ENCODE measurements at regions not wholly inside any gene's neighbourhood (a gene's known extent, or its start where the extent isn't known, plus 50 kb on each side); places are given as distances from the start of the nearest gene placed in this dataset.
"Not testable (repeated sequence)": the region's sequence is repeated elsewhere in the genome, so short reads cannot be mapped to it uniquely, and the experiment has no call there.

DNA sequence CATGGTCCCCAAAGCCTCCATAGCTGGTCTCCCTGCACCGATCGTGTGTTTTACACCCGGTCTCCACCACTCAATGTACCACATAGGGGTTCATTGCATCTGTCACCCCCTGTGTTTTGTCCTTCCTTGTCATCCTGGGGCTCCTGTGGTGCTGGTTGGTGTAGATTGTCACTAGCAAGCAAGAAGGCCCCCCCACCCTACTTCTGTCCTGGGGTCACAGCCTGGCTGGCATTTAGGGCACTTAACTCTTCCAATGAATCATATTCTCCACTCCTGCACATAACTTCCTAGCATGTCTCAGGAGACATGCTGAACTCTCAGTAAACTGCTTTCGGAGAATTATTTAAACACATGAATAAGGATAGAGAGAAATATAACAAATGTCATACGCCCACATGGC is 161.4 kb downstream of the BCL2L11 start:
- DNase-seq (ENCODE audit: low read depth); H3K27me3 ChIP-seq (ENCODE audit: control insufficient read depth, insufficient read depth, low read length); H3K4me3 ChIP-seq (ENCODE audit: low read depth, low read length); H3K36me3 ChIP-seq (ENCODE audit: control insufficient read depth, insufficient read depth, low read length): not testable (repeated sequence)

DNA sequence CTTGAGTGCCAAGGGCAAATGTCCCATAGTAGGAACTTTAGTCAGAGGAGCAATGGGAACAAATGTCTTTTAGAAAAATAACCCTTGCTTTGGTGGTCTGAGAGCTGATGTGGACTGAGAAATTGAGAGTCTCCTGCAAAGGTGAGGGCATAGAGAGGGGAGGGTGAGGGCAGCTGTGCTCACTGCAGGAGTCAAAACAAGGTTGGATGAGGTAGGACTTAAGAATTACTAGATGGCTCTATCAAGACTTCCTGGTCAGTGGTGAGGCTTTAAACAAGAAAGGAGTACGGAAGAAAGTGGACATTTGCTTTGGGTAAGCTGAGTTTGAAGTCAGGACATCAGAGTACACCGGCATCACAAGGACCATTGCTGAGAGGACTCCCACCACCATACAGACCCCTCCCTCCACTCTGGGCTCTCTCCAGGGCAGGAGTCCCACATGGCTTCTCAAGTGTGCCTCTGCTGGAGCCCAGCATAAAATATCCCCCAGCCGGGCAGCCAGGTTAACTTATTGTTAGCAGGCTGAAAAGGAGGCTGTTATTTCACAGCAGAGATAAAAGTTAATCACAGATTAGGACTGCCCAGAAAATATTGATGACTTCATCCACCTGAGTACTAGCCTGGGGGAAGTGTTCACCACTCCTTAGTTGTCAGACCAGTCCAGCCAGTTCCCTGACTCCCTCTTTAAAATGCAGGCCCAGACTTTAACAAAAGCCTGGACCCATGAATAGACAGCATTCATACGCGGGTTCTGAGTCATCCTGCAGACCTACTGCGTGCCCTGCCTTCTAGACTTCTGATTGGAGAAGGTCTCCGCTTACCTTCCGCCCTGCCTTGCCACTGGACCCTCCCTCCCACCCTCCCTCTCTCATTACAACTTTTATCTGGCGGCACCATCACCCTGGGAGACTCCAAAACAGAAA is 167.2 kb downstream of the BCL2L11 start:
- not testable (repeated sequence) for H3K27me3 ChIP-seq (ENCODE audit: control insufficient read depth, insufficient read depth, low read length); H3K36me3 ChIP-seq (ENCODE audit: control insufficient read depth, insufficient read depth, low read length); H3K4me3 ChIP-seq (ENCODE audit: low read depth, low read length)
- peak; percentile 7 for DNase-seq (ENCODE audit: low read depth)

DNA sequence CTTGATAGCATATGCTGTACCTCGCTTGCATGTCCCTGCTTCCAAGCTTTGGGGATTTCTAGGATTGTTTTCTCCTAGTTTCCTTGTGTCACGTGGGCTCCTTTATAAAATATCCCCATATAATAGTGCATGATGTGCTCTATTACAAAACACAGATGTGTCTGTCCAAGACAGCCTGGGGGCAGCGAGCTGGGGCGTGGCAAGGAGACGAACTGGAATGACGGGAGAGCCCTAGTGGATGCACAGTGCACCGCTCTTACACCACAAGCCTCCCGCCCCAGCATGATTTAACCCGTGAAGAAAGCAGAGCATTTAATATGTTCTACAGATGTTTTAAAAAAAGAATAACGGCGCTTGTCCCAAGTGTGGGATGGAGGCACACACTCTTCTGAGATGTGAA is 169.7 kb downstream of the BCL2L11 start:
- not testable (repeated sequence) for DNase-seq (ENCODE audit: low read depth); H3K36me3 ChIP-seq (ENCODE audit: control insufficient read depth, insufficient read depth, low read length); H3K27me3 ChIP-seq (ENCODE audit: control insufficient read depth, insufficient read depth, low read length); H3K4me3 ChIP-seq (ENCODE audit: low read depth, low read length)

DNA sequence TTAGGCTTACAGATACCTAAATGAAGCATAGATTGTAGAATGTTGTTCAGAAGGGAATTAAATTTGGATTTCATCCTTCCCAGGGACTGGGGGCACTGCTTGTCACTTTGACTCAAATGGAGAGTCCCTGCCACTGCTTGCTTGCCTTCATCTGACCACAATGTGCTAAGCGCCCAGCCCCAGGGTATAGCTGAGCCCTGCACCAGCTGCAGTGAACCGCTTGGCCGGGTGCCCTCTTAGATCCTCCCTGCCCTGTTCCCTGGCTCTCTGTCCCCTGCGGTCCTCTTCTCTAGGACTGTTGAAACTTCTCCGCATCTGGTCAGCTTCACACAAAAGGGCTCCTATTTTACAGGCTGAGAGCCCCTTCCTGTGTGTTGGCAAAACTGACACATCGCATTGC is 170.9 kb downstream of the BCL2L11 start:
- not testable (repeated sequence) for H3K27me3 ChIP-seq (ENCODE audit: control insufficient read depth, insufficient read depth, low read length); DNase-seq (ENCODE audit: low read depth); H3K4me3 ChIP-seq (ENCODE audit: low read depth, low read length); H3K36me3 ChIP-seq (ENCODE audit: control insufficient read depth, insufficient read depth, low read length)

DNA sequence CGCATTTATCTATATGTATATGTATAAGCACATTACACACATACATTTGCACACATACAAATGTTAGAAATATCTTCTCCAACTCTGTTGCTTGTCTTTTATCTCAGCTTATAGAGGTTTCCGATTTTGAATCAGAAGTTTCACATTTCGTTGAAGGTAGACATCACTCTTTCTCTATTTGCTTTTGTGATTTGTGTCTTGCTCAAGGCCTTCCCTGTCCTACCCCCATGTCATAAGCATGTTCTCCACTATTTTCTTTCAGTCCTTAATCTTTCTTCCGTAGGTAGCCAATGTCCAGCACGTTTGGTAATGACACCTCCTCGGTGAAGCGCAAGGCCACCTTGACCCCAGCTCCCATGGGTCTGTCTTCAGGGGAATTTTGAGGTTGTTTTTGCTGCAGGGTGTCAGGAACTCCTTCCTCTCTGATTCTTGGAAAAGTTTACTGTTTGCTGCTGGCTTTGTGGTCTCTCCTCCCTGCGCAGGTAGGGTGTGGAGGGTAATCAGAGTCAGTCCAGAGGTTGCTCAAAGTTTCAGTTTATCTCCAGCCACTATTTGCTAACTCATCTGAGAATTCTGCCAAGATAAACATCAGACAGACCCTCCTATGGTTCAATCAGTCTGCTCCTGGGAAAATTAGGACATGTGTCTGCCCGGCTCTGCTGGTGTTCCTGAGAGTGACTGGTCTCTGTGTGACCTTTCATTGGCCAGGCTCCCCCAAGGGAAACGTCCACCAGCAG is 171.7 kb downstream of the BCL2L11 start:
- not testable (repeated sequence) for DNase-seq (ENCODE audit: low read depth)

DNA sequence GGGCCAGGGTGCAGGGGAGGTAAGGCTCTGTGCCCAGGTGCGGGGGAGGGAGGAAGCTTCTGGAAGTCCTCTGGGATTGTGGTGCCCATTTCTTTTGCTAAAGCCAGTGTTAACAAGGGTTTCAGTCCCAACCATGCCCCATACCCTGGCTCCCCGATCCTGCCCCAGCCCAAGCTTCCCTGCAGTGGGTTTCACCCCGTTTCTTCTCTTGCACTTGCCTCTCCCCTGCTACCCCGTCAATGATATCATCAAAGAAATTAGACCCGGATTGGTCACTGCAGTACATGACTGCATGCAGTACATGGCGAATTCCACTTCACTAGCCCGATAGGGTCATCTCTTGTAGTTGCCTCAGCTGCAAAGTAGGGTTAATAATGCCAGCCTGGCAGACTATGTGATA is 174.0 kb downstream of the BCL2L11 start:
- not testable (repeated sequence) for H3K27me3 ChIP-seq (ENCODE audit: control insufficient read depth, insufficient read depth, low read length); H3K36me3 ChIP-seq (ENCODE audit: control insufficient read depth, insufficient read depth, low read length); H3K4me3 ChIP-seq (ENCODE audit: low read depth, low read length); DNase-seq (ENCODE audit: low read depth)

More for the DNA sequence above, 171.7 kb downstream of the BCL2L11 start:
- H3K27me3 ChIP-seq (ENCODE audit: control insufficient read depth, insufficient read depth, low read length); H3K4me3 ChIP-seq (ENCODE audit: low read depth, low read length); H3K36me3 ChIP-seq (ENCODE audit: control insufficient read depth, insufficient read depth, low read length): not testable (repeated sequence)

DNA sequence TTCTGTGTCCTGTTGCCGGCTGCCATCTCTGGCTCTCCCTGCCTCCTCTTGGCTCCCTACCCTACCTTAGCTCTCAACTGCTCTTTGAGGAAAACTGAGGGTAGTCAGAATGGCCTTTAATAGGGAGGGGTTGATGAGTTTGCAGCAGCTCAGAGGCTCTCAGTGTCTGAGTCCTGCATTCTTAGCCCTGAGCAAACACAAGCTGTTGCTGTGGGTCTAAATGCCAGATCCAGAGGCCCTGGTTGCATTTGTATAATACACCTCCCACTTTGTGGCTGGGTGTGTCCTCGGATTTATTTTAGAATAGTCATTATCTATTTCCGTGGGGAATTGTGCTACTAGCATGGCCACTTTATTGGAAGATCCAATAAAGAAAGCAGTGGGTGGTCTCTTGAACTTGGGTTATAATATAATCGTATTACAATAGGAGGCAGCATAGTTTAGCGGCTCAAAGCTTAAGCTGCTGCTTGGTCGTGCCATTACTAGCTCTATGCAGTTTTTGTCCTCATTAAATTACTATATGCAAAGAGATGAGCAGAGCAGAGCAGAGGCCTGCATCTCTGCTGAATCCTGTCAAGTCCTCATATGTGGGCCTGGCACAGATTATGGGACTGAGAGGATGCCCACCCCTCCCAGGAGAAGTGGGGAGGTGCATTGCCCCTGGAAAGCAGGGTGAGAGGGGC is 175.5 kb downstream of the BCL2L11 start:
- not testable (repeated sequence) for H3K4me3 ChIP-seq (ENCODE audit: low read depth, low read length); DNase-seq (ENCODE audit: low read depth); H3K36me3 ChIP-seq (ENCODE audit: control insufficient read depth, insufficient read depth, low read length); H3K27me3 ChIP-seq (ENCODE audit: control insufficient read depth, insufficient read depth, low read length)

DNA sequence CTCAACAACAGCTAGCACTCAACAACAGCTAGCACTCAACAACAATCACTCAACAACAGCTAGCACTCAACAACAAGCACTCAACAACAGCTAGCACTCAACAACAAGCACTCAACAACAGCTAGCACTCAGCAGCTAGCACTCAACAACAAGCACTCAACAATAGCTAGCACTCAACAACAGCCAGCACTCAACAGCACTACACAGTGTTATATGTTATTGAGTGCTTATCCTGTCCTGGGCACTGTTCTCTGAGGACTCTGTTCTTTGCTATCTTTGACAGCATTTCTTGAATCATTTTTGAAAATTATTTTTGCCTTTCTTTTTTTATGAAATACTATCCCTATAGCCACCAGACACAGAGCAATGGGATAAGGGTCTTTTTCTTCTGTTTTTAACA is 176.4 kb downstream of the BCL2L11 start:
- H3K36me3 ChIP-seq (ENCODE audit: control insufficient read depth, insufficient read depth, low read length); DNase-seq (ENCODE audit: low read depth): not testable (repeated sequence)

DNA sequence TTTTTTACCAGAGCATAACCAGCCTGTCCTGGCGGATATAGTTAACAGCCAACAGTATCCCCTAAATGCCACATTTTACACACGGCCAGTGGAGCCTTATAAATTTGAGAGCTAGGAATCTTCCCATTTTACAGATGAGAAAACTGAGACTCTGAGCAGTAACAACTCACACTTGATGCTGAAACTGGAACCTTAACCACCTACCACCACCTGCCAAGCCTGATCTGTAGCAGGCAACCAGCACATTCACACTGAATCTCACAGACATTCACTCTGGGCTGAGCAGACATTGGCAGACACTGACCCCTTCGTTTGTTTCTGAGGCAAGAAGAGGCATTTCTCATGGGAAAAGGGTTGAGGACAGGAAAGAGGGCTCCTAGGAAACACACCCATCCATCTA is 178.2 kb downstream of the BCL2L11 start:
- not testable (repeated sequence) for H3K27me3 ChIP-seq (ENCODE audit: control insufficient read depth, insufficient read depth, low read length); DNase-seq (ENCODE audit: low read depth); H3K4me3 ChIP-seq (ENCODE audit: low read depth, low read length); H3K36me3 ChIP-seq (ENCODE audit: control insufficient read depth, insufficient read depth, low read length)

More for the DNA sequence above, 176.4 kb downstream of the BCL2L11 start:
- not testable (repeated sequence) for H3K4me3 ChIP-seq (ENCODE audit: low read depth, low read length); H3K27me3 ChIP-seq (ENCODE audit: control insufficient read depth, insufficient read depth, low read length)

DNA sequence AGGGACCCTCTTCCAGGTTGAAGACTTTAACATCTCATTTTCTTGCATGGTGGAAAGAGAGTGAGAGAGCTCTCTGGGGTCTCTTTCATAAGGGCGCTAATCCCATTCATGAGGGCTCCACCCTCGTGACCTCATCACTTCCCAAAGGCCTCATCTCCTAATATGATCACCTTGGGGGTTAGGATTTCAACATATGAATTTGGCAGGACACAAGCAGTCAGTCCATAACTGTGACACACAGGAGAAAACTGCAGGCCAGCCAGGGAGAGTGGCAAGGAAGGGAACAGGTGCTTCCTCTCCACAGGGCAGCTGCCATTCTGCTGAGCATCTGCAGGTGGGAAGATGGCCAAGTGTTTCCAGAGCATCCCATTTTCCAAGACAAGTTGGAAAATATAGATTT is 178.9 kb downstream of the BCL2L11 start:
- not testable (repeated sequence) for DNase-seq (ENCODE audit: low read depth); H3K4me3 ChIP-seq (ENCODE audit: low read depth, low read length); H3K36me3 ChIP-seq (ENCODE audit: control insufficient read depth, insufficient read depth, low read length); H3K27me3 ChIP-seq (ENCODE audit: control insufficient read depth, insufficient read depth, low read length)

DNA sequence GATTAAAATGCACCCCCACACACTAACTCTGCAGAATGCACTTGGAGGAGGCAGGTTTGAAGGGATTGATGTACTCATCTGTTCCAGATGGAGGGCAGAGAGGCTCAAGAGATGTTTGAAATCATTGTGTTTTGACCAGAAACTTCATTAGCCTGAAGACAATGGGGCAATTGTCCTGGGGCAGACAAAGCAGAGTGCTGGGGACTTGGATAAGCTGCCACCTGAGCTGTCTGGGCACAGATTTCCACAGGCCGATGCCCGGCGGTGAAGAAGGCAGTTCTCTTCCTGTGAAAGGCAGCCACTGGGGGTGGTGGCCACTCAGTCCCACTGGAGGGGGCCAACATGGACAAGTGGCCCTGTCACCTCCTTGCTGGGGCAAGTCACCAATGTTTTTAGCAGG is 181.0 kb downstream of the BCL2L11 start:
- H3K4me3 ChIP-seq (ENCODE audit: low read depth, low read length); H3K27me3 ChIP-seq (ENCODE audit: control insufficient read depth, insufficient read depth, low read length); H3K36me3 ChIP-seq (ENCODE audit: control insufficient read depth, insufficient read depth, low read length); DNase-seq (ENCODE audit: low read depth): not testable (repeated sequence)

DNA sequence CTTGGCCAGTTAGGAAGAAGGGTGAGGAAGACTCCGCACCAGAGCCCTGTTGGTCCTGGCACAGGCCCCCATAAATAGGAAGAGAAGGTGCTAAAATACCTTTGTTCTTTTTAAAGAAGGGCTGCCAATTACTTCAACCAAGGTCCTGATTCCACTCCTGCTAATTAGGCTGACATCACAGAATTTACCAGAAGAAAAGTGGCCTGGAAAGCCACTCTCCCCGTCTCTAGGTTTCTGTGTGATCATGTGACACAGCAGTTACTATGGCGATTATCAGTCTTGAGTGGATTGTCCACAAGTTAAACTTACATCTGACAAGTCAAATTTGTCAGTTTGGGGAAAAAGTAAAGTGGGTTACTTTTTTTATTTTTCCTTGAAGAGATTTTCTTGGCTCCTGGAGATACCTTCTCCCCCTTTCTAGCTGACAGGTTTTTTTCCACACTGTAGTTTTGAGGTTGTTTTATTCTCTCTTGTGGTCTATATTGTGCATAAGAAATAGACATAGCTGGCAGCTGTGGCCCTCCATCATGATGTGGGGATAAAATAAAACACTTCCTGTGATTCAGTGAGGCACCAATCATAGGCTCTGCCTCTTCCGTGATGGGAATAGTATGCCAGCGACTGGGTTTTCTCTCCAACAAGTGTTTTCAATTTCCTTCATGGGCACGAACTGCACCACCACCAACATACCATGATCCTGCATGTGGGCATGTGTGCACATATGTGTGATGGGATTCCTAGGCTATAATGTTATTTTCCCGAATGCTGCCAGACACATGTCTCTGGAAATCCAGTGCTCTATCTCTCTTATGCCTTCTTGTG is 181.9 kb downstream of the BCL2L11 start:
- not testable (repeated sequence) for H3K36me3 ChIP-seq (ENCODE audit: control insufficient read depth, insufficient read depth, low read length); H3K27me3 ChIP-seq (ENCODE audit: control insufficient read depth, insufficient read depth, low read length); DNase-seq (ENCODE audit: low read depth); H3K4me3 ChIP-seq (ENCODE audit: low read depth, low read length)

DNA sequence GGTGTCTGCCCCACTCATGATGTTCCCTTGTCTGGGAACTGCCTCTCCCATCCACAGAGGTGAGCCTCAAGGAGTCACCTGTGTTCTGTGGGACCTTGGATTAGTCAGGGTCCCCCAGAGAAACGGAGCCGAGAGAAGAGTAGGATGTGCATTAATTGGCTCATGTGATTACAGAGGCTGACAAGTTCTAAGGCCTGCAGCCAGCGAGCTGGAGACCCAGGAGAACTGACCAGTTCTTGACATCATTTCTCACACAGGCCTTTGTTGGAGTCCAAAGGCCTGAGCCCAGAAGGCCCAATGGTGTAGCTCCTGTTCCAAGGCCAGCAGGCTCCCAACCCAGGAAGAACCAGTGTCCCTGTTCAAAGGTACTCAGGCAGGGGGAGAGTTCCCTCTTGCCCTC is 186.6 kb downstream of the BCL2L11 start:
- H3K27me3 ChIP-seq (ENCODE audit: control insufficient read depth, insufficient read depth, low read length); H3K36me3 ChIP-seq (ENCODE audit: control insufficient read depth, insufficient read depth, low read length); H3K4me3 ChIP-seq (ENCODE audit: low read depth, low read length); DNase-seq (ENCODE audit: low read depth): not testable (repeated sequence)

Data from kidney epithelial cell (primary cell).